GM19468 (cell line): ENCODE measurements at regions not wholly inside any gene's neighbourhood (a gene's known extent, or its start where the extent isn't known, plus 50 kb on each side); places are given as distances from the start of the nearest gene placed in this dataset.
A peak's percentile ranks its signal among the peaks of the same experiment; 100 is the strongest.

Experiments
- ATAC-seq: cut with Tn5 transposase; IDR thresholded peaks from one replicate; pipeline ENCODE4 v1.9.1; 2021; ENCODE audit warnings: mild to moderate bottlenecking, moderate library complexity, moderate number of reproducible peaks; ENCODE audit not compliant: unreplicated experiment; ENCODE audit errors: extremely low read depth

GRCh38 chr2:207233731-207234130 is 68.0 kb upstream of the KLF7 start:
- ATAC-seq: no peak

GRCh38 chr2:207235621-207236020 is 69.9 kb upstream of the KLF7 start:
- no peak for ATAC-seq

DNA sequence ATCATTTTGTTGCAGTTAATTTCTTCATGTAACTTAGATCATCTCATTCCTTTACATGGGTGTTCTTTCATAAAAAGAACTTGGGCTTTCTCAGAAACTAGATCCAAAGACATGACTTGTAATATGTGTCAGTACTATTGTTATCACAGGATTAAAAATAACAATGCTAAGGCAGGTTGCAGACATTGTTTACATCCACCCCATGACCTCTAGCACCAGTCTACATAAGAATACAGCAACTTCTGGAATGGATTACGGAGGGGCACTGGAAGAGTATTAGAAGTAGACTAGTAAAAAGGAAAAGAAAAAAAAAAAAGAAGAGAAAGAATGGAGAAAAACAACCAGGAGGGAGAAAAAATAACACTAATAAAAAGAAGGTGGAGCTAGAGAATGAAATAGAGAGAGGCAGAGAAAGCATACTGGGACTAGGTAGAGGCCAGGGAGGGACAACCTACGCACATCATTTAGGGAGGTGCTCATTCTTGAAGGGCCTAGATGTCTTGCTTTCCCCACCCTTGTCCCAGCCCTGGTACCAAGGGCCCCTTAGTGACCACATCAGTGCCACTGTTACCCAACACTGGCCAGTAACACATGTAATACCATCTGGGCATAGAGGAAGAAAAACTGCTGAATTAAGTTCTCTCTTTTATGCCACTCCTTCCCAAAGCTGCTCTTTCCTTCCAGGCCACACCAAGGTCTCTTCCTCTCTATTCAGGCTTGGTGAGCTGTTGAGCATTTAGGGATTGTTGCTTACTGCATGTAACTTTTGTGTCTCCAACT is 70.6 kb upstream of the KLF7 start:
- no peak for ATAC-seq

GRCh38 chr2:207238831-207239701 is 73.3 kb upstream of the KLF7 start:
- ATAC-seq: no peak

DNA sequence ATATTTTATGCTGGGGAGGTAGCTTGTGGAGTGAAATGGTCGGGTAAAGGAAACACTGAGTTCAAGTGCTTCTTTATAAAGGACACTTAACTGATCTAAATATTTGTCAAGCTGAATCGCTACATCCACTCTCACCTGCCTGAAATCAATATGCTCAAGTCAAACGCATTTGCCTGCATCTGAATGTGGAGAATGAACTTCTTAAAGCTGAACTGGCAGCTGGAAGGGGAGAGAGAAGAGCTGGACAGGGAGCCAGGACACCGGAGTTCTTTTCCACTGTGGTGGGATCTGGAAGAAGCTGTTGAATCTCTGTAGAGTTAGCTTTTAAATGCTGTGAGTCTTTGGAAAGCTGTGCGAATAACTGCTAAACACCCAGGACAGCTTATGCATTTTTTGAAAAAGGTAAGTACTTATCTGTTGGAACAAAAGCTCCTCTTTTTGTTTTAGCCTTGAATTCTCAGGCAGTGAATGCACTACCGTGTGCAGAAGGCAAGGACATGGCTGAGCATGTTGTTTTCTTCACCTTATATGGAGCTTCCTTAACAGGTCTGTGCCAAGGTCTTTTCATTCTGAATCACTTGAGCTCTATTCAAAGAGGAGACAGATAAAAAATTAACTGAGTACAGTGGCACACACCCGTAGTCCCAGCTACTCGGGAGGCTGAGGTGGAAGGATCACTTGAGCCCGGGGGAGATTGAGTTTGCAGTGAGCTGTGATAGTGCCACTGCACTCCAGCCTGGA is 74.2 kb upstream of the KLF7 start:
- ATAC-seq: peak; percentile 22

DNA sequence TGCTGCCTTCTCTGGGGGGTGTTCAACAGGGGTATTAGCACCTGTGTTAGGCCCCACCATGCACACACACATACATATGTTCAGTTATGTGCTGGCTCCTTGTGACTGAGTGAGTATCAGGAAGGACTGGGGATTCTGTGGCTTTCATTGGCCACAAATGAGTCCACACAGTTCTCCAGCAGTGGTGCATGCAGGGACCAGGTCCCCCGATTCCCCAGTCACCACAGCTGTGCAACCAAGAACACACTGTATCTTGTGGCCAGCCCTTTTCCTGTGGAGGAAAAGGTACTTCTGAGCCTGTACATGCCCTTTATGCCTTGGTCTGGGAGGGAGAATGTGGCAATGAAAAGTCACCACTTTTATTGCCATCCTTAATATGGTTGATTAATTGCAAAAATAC is 74.9 kb upstream of the KLF7 start:
- no peak for ATAC-seq

DNA sequence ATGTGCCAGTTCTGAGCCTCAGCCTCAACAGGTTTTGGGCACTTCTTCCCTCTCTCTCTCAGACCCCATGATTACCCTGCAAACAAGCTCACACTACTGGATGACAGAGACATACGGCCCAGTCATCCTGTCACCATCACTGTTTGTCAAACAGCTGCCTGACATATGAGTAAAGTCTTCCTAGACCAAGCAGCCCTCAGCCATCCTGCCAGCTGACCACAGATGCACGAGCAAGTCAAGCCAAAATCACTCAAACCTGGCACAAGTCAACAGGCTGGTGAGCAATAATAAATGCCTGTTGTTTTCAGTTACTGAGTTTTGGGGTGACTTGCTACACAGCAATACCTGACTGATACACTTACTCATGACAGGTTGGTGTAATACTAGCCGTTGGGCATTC is 75.5 kb upstream of the KLF7 start:
- ATAC-seq: no peak

GRCh38 chr2:207243601-207244000 is 77.9 kb upstream of the KLF7 start:
- ATAC-seq: no peak

DNA sequence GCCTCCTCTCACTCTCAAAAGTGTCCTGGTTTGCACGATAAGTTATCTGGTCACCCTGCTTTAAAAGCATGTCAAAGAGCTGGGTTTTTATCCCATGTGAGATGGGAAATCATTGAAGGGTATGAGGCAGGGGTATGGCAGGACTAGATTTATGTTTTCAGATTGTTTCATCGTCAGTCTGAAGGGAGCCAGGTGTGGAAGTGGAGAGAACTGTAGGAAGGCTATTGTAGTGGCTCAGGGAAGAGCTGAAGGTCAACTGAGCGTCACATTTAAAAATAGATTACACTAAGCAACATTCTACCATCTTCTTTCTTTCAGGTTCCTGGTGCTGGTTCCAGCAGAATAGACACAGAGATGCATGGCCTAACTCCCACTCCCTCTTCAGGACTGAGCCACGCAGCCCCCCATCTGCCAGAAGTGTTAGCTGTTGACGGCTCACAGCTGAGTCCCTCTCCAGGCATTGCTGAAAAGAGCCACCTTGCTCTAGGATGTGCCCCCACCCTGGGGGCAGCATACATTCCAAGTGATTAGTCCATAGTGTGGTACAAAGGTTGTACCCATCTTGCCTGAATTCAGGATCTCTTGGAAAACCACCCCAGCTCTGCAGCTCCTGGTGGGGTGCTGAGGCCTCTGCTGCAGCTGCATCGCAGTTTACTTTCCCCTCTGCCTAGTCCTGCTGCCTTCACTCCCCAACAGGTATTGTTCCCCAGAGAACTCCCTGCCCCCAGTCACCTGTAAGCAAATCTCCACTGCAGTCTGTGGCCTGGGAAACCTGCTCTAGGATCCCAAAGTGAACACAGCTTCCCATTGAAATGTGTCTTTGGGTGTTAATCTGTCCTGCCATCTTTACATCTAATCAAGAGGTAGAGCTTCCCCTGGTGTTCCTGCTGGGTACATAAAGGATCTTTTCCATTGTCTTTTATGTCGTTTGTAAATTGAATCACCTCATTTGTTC is 79.5 kb upstream of the KLF7 start:
- ATAC-seq: no peak

- ATAC-seq: no peak
Observed at GRCh38 chr2:207248702-207249377, 83.1 kb upstream of the KLF7 start.

DNA sequence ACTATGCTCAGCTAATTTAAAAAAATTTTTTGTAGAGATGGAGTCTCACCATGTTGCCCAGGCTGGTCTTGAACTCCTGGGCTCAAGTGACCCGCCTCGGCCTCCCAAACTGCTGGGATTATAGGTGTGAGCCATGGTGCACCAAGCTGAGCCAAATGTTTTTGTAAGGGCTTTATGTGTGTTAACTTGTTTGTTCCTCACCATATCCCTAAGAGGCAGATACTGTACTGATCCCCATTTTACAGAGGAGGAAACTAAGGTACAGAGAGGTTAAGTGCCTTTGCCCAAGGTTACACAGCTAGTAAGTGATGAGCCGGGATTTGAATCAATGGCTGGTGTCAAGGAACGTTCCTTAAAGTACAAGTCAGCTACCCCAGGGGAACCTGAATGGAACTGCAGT is 85.3 kb upstream of the KLF7 start:
- ATAC-seq: no peak

- ATAC-seq: no peak
Observed at GRCh38 chr2:207251573-207252192, 85.9 kb upstream of the KLF7 start.

GRCh38 chr2:207252416-207252815 is 86.7 kb upstream of the KLF7 start:
- ATAC-seq: no peak

GRCh38 chr2:207252979-207253645 is 87.4 kb upstream of the KLF7 start:
- no peak for ATAC-seq

- ATAC-seq: no peak
Observed at GRCh38 chr2:207253666-207254345, 88.1 kb upstream of the KLF7 start.

DNA sequence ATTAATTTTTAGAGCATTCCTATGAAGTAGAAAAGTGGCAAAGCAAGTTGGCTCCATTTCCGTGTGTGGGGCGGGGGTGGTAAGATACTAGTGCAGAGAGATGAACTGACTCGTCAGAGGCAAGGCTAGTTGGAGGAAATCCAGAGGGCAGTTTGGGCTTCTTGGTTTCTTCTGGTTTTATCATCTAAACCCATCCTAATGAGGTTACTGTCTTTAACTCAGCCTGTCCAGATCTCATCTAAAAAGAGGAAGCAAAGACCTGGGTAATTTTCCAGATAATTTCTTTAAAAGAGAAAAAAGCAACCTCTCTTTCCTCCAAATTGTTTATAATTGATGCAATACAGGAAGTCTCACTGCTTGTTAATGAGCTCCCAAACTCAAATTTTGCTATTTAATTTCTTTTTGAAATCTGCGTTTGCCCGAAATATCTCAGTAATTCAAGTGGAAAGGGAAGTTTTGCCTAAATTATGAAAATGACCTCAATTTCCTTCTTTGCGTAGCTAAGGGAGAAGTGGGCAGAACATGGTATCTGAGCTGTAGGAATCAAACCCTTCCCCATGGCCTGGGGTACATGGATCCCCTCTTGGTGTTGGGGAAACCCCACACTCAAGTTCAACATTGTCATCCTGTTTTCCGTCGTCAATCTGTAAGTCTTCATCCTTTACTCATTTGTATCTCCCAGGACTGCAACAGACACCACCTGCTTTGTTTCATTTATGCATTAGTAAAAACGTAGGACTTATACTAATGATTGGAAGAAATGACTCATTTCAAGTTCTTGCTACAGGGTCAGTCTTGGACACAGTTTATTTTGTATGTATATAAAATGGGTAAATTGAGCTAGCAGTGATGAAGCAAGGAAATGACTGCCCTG is 89.1 kb upstream of the KLF7 start:
- ATAC-seq: no peak
